GM23338 (cell line): ENCODE measurements at regions not wholly inside any gene's neighbourhood (a gene's known extent, or its start where the extent isn't known, plus 50 kb on each side); places are given as distances from the start of the nearest gene placed in this dataset.

Experiments used
- CREB1 ChIP-seq: fragments of 250-450 bp; sonication (Bioruptor Pico); IDR thresholded peaks from 2 replicates; pipeline ENCODE4 v1.5.0; 2020; ENCODE audit warnings: low read depth, mild to moderate bottlenecking, moderate library complexity
- EZH2 ChIP-seq: fragments of 200-600 bp; sonication (generic); IDR thresholded peaks from one replicate; pipeline ENCODE4 v1.8.0; 2017; ENCODE audit warnings: antibody characterized with exemption, mild to moderate bottlenecking, low read depth; ENCODE audit not compliant: unreplicated experiment
- EZH2phosphoT487 ChIP-seq: fragments of 200-600 bp; sonication (generic); IDR thresholded peaks from one replicate; pipeline ENCODE4 v1.8.1; 2018; ENCODE audit warnings: antibody characterized with exemption; ENCODE audit not compliant: unreplicated experiment
- JUNB ChIP-seq: IDR thresholded peaks from one replicate; pipeline ENCODE4 v1.6.1; 2016; ENCODE audit warnings: antibody characterized with exemption; ENCODE audit not compliant: unreplicated experiment
- NANOG ChIP-seq: IDR thresholded peaks from 2 replicates; pipeline ENCODE4 v1.6.1; 2016; ENCODE audit warnings: antibody characterized with exemption, borderline replicate concordance
- POLR2AphosphoS5 ChIP-seq: IDR thresholded peaks from 2 replicates; pipeline ENCODE4 v1.6.1; 2016; ENCODE audit warnings: antibody characterized with exemption, low read depth
- ZNF331 ChIP-seq: fragments of 250-450 bp; sonication (Bioruptor Pico); IDR thresholded peaks from 2 replicates; pipeline ENCODE4 v1.5.0; 2020; ENCODE audit warnings: low read depth, mild to moderate bottlenecking, moderate library complexity
- TF ChIP-seq, protein P1 (sequence below), 2 experiments: fragments of 200-600 bp in 1 of 2; sonication (generic) in 1 of 2; conservative IDR thresholded peaks; 2 replicates each; pipeline versions ENCODE4 v1.5.1 to v1.6.1; 2016 to 2017; ENCODE audit warnings: antibody characterized with exemption in 2 of 2, low read depth in 2 of 2, mild to moderate bottlenecking in 2 of 2, moderate library complexity in 1 of 2
- TF ChIP-seq, protein P2 (sequence below): fragments of 250-450 bp; sonication (Bioruptor Pico); IDR thresholded peaks from 2 replicates; pipeline ENCODE4 v1.5.0; 2020; ENCODE audit warnings: mild to moderate bottlenecking, moderate library complexity
- TF ChIP-seq, protein P3 (sequence below): IDR thresholded peaks from one replicate; pipeline ENCODE4 v1.6.1; 2018; ENCODE audit warnings: antibody characterized with exemption; ENCODE audit not compliant: unreplicated experiment
- TF ChIP-seq, protein P4 (sequence below): IDR thresholded peaks from 2 replicates; pipeline ENCODE4 v1.6.1; 2016; ENCODE audit warnings: antibody characterized with exemption

DNA sequence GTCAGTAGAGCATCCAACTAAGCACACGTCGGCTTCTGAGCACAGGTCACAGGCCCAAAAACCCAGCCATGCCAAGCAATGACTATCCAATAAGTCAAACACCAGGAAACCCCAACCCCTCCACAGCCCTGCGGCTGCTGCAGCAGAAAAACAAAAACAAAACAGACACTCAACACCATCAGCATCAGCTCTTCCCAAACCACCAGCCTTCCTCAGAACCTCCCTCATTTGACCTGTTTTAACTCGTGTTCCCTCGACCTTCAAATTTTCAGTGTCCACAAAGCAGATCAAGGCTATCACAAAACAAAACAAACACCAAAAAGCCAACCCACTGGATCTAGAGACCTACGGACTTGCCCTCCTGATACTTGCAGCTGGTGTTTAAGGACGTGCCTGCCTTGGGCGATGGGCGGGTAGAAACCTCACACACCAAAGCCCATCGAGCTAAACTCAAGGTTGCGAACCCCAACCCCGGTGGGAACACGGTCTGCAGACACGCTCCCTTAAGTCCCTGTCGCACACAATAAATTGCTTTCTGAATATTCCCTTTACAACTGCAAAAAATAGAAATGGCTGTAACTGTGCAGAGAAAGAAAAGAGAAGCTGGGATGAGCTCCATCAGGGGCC lies 247.1 kb upstream of the ANKRD55 start:
- TF ChIP-seq, protein P1, sequence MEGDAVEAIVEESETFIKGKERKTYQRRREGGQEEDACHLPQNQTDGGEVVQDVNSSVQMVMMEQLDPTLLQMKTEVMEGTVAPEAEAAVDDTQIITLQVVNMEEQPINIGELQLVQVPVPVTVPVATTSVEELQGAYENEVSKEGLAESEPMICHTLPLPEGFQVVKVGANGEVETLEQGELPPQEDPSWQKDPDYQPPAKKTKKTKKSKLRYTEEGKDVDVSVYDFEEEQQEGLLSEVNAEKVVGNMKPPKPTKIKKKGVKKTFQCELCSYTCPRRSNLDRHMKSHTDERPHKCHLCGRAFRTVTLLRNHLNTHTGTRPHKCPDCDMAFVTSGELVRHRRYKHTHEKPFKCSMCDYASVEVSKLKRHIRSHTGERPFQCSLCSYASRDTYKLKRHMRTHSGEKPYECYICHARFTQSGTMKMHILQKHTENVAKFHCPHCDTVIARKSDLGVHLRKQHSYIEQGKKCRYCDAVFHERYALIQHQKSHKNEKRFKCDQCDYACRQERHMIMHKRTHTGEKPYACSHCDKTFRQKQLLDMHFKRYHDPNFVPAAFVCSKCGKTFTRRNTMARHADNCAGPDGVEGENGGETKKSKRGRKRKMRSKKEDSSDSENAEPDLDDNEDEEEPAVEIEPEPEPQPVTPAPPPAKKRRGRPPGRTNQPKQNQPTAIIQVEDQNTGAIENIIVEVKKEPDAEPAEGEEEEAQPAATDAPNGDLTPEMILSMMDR (conservative IDR thresholded peaks at IDR 0.05; ENCODE audit: low read depth in 2 of 2), result no peak
- TF ChIP-seq POLR2AphosphoS5, result 0 out of 2 replicates have a peak, but pooled peaks have one; percentile 24
- TF ChIP-seq, protein P2, sequence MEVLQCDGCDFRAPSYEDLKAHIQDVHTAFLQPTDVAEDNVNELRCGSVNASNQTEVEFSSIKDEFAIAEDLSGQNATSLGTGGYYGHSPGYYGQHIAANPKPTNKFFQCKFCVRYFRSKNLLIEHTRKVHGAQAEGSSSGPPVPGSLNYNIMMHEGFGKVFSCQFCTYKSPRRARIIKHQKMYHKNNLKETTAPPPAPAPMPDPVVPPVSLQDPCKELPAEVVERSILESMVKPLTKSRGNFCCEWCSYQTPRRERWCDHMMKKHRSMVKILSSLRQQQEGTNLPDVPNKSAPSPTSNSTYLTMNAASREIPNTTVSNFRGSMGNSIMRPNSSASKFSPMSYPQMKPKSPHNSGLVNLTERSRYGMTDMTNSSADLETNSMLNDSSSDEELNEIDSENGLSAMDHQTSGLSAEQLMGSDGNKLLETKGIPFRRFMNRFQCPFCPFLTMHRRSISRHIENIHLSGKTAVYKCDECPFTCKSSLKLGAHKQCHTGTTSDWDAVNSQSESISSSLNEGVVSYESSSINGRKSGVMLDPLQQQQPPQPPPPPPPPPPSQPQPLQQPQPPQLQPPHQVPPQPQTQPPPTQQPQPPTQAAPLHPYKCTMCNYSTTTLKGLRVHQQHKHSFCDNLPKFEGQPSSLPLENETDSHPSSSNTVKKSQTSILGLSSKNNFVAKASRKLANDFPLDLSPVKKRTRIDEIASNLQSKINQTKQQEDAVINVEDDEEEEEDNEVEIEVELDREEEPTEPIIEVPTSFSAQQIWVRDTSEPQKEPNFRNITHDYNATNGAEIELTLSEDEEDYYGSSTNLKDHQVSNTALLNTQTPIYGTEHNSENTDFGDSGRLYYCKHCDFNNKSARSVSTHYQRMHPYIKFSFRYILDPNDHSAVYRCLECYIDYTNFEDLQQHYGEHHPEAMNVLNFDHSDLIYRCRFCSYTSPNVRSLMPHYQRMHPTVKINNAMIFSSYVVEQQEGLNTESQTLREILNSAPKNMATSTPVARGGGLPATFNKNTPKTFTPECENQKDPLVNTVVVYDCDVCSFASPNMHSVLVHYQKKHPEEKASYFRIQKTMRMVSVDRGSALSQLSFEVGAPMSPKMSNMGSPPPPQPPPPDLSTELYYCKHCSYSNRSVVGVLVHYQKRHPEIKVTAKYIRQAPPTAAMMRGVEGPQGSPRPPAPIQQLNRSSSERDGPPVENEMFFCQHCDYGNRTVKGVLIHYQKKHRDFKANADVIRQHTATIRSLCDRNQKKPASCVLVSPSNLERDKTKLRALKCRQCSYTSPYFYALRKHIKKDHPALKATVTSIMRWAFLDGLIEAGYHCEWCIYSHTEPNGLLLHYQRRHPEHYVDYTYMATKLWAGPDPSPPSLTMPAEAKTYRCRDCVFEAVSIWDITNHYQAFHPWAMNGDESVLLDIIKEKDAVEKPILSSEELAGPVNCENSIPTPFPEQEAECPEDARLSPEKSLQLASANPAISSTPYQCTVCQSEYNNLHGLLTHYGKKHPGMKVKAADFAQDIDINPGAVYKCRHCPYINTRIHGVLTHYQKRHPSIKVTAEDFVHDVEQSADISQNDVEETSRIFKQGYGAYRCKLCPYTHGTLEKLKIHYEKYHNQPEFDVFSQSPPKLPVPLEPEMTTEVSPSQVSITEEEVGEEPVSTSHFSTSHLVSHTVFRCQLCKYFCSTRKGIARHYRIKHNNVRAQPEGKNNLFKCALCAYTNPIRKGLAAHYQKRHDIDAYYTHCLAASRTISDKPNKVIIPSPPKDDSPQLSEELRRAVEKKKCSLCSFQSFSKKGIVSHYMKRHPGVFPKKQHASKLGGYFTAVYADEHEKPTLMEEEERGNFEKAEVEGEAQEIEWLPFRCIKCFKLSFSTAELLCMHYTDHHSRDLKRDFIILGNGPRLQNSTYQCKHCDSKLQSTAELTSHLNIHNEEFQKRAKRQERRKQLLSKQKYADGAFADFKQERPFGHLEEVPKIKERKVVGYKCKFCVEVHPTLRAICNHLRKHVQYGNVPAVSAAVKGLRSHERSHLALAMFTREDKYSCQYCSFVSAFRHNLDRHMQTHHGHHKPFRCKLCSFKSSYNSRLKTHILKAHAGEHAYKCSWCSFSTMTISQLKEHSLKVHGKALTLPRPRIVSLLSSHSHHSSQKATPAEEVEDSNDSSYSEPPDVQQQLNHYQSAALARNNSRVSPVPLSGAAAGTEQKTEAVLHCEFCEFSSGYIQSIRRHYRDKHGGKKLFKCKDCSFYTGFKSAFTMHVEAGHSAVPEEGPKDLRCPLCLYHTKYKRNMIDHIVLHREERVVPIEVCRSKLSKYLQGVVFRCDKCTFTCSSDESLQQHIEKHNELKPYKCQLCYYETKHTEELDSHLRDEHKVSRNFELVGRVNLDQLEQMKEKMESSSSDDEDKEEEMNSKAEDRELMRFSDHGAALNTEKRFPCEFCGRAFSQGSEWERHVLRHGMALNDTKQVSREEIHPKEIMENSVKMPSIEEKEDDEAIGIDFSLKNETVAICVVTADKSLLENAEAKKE (CRISPR knock-in tag), result no peak
- TF ChIP-seq, protein P3, sequence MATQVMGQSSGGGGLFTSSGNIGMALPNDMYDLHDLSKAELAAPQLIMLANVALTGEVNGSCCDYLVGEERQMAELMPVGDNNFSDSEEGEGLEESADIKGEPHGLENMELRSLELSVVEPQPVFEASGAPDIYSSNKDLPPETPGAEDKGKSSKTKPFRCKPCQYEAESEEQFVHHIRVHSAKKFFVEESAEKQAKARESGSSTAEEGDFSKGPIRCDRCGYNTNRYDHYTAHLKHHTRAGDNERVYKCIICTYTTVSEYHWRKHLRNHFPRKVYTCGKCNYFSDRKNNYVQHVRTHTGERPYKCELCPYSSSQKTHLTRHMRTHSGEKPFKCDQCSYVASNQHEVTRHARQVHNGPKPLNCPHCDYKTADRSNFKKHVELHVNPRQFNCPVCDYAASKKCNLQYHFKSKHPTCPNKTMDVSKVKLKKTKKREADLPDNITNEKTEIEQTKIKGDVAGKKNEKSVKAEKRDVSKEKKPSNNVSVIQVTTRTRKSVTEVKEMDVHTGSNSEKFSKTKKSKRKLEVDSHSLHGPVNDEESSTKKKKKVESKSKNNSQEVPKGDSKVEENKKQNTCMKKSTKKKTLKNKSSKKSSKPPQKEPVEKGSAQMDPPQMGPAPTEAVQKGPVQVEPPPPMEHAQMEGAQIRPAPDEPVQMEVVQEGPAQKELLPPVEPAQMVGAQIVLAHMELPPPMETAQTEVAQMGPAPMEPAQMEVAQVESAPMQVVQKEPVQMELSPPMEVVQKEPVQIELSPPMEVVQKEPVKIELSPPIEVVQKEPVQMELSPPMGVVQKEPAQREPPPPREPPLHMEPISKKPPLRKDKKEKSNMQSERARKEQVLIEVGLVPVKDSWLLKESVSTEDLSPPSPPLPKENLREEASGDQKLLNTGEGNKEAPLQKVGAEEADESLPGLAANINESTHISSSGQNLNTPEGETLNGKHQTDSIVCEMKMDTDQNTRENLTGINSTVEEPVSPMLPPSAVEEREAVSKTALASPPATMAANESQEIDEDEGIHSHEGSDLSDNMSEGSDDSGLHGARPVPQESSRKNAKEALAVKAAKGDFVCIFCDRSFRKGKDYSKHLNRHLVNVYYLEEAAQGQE, result no peak
- TF ChIP-seq JUNB, result no peak
- no peak for TF ChIP-seq EZH2
- no peak for TF ChIP-seq EZH2phosphoT487
- TF ChIP-seq CREB1 (CRISPR knock-in tag), result no peak
- TF ChIP-seq, protein P4, sequence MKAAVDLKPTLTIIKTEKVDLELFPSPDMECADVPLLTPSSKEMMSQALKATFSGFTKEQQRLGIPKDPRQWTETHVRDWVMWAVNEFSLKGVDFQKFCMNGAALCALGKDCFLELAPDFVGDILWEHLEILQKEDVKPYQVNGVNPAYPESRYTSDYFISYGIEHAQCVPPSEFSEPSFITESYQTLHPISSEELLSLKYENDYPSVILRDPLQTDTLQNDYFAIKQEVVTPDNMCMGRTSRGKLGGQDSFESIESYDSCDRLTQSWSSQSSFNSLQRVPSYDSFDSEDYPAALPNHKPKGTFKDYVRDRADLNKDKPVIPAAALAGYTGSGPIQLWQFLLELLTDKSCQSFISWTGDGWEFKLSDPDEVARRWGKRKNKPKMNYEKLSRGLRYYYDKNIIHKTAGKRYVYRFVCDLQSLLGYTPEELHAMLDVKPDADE, result no peak
- TF ChIP-seq ZNF331 (CRISPR knock-in tag), result no peak
- no peak for TF ChIP-seq NANOG
